EL (cell line): ENCODE measurements at regions not wholly inside any gene's neighbourhood (a gene's known extent, or its start where the extent isn't known, plus 50 kb on each side); places are given as distances from the start of the nearest gene placed in this dataset.
A peak's percentile ranks its signal among the peaks of the same experiment; 100 is the strongest.
"Not testable (repeated sequence)": the region's sequence is repeated elsewhere in the genome, so short reads cannot be mapped to it uniquely, and the experiment has no call there.

ENCODE experiments used
- DNase-seq: peaks from one replicate; pipeline ENCODE4 v3.0.0-alpha.2; 2016

DNA sequence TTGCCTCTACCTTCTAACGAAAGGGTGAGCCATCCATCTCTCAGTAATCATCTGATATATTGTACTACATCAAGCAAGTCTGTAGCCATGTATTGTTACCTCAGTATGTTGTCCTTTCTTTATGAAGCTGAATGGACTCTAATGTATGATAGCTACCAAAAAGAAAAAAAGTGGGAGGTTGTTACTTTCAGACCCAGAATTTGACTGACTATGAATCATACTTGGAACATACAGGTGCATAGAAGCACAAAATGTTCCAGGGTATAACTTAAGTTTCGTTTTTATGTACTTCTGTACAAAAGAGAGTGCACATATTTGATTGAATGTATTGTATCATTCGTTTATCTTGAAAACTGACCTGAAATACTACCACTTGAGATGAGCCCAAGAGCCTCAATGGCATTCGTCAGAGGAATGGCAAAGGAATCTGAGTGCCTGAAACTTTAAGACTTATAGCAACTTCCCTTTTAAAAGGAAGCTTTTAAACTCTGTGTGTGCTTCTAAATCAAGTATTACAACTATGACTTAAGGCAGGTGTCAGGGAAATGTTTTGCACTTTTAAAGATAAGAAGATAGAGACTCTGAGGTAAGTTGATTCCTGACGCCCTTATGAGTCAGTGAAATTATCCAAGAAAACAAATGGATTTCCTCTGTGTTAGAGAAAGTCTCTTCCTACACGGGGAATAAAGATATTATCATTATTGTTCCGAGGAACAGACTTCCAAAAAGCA, 951.5 kb downstream of the GALC start:
- no peak for DNase-seq

DNA sequence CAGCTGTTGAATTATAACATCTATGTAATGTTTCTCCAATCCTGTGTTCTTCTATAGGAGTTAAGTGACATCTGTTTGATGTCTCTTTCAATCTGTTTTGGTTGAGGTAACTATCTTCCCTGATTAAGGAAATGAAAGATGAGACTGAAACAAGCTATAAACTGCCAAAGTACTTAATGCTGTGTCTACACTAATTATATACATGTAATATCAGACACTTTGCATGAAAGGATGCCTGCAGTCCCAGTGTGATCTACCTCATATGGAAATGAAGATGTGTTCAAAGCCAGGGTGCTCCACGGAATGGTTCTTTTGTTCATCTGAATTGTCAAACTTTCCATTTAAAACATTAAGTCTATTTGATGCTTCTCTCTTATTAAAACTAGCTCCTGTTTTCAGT, 958.3 kb downstream of the GALC start:
- DNase-seq = no peak

DNA sequence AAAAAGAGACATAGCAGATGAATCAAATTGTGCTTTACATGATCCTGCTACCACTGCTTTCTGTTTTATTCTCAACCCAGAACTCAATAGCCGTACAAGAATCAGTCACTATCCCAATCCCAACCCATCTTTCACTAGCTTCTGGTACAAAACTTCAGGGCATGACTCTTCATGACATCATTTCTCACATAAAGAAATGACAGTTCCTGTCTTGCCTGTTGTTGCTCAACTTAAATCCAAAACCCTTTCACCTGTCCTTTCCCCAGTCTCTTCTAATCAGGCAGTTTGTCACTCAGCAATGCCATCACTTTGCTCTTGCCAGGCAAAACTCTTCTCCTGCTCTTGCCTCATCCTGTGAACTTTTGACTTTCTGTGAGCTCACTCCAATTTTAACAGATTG, 962.8 kb downstream of the GALC start:
- DNase-seq = no peak

DNA sequence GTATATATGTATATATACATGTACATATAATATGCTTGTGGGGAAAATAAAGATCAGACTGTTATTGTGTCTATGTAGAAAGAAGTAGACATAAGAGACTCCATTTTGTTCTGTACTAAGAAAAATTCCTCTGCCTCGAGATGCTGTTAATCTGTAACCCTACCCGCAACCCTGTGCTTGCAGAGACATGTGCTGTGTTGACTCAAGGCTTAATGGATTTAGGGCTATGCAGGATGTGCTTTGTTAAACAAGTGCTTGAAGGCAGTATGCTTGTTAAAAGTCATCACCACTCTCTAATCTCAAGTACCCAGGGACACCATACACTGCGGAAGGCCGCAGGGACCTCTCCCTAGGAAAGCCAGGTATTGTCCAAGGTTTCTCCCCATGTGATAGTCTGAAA, 972.9 kb downstream of the GALC start:
- not testable (repeated sequence) for DNase-seq

DNA sequence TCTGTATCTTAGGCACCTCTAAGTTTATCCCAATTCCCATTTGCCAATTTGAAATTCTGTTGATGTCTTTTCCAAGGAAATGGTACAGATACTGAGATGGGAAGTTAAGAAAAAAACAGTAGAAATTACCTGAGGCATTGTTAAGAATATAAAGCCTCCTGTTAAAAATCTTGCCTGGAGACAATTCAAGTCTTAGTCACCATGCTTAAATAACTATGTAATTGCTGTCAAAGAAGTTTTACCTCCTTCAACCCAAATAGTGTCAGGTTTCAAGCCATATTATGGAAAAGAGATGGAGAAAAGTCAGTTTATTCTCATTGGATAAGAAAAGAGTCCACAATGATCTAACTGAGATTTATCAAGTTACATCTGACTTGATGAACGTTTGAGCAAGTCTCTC, 974.7 kb downstream of the GALC start:
- DNase-seq = no peak

DNA sequence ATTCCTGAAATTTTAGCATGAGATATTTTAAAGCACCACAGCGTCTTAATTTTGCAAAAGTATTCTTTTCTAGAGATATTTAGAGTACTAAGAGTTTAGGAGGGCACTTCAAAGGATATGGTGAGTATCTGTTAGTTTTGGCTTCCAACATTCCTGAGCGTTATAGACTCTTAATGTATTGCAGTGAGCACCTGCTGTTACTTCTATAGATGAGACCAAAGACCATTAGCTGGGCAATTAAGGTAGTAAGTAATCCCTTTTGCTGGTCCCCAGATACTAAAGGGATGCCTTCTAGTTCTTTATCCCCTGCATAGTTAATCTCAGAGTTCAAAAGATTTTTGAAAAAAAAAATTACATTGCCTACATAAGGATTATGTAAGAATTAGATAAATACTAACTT, 975.6 kb downstream of the GALC start:
- no peak for DNase-seq

DNA sequence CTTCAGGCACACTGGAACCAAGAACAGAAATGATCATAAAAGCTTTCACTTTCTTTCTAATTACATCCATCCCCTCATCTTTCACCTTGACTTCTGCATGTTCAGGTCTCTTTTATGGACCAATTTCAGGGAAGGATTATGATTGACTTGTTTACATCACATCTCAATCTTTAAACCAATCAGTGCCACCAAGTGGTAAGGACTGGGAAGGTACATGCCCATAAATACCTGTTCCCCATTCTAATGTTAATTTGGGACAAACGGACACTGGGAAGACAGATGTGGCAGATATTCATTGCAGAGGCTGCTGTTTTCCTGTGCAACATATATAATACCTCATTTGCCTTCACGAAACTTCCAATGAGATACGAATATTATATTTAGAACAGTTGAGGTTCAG, 978.1 kb downstream of the GALC start:
- DNase-seq = no peak

DNA sequence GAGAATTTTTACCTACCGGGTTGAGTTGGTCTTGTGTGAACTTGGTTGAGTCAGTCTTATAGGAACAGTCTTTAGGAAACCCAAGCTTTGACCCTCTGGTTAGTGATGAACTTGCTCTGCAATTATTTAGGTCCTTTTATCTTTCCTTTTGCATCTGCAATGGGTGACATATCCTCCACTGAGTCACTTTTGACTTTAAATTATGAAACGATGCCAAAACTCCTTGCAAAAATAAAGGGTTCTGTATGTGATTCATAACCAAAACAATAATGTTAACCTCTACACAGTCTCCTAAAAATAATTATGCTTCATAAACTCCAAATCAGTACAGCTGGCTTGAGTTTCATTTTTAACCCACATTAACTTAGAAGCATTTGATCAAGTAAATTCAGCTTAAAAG, 979.4 kb downstream of the GALC start:
- peak; percentile 65 for DNase-seq

DNA sequence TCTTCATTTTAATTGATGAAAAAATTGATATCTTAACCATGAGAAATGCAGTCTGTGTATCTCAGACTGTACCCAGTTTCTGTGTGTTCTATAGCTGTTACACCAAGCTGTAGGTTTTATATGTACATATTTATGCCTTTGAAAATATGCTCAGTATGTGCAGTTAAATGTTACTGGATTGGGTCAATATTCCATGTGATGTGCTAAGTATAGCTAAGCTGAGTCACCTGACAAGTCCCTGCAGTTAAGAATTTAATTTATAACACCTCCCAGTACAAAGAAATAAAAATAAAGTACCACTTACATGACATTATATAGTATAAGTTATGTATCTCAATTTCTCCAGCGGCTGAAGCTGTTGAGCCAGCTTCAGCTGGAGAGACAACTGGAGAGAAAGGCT, 984.0 kb downstream of the GALC start:
- DNase-seq = no peak

DNA sequence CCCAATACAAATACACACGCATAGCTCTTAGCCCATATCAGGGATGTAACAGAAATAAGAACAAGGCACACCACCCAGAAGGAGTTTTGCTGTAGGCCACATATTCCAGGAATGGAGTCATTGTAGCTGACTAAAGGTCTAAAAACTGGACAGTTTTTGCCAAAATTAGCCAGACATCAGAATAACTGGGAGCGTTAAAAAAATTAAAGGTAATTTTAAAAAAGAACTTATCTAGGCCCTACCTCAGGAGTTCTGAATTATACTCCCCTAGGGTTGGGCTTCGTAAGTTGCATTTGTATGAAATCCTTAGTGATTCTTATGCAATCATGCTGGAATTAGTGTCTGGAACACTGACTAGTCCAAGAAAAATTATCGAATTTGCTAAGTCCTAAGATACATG, 987.7 kb downstream of the GALC start:
- peak; percentile 5 for DNase-seq

DNA sequence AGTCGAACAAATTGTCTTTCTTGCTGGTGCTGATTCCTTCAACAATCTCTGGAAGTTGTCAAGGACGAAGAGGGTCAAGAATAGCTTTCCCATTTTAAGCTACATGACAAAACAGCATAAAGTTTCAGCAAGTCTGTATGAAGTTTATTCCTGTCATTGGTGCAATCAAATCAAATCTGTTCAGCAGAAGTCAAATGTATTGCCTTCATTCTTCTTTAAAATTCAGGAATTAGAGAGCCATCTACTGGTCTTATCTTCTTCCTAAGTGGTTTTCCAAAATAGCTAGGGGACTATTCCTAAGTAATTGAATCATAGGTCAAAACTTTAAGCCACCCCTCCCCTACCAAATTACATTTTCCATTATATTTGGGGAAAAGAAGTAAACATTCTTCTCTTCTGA, 990.2 kb downstream of the GALC start:
- DNase-seq = no peak

DNA sequence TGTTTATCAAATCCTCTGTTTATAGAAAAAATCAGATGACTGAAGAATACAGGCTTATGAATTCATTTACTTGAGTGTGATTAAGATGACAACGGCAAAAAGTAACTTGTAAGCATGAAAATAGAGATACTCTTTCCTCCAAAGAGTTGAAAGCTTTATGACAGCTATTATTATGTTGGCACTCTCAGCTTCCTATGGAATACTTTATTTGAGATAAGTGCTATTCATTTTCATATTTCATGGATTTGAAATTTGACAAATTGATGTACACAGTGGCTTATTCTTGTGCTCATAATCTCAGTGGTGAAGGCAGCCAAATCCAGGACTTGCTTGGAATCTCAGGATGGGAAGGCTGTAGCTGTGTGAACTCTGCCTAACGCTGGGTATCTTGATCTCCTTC, 991.6 kb downstream of the GALC start:
- DNase-seq = no peak

DNA sequence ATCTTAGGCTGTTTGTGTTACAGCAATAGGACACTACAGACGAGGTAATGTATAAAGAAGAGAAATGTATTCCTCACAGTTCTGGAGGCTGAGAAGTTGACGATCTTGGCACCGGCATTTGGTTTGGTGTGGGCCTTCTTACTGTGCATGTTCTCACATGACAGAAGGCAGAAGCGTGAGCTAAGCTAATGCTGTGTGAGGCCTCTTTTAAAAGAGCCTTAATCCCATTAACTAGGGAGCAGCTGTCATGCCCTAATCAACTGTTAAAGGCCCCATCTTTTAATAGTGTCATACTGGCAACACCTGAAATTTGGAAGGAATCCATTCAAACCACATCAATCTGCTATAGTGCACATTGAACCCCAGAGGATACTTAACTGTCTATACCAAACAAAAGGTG, 992.9 kb downstream of the GALC start:
- DNase-seq = no peak

DNA sequence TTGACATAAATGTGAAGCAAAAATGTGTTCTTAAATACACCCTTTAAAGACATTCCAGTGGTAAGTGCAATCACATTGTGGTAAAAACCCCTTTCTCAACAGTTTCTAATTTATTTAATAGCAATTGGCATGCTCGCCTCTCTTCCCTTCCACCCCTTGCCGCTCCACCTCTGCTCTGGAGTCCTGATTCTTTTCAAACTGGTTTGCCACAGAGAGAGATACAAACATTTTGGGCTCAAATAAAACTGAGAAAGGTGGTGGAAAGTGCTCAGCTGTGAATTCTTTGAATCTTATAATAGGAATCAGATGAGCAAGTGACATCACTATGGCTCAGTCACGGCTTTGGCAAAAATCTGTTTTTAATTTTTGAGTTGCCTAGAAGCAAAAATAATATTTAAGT, 993.9 kb downstream of the GALC start:
- DNase-seq = peak; percentile 5

DNA sequence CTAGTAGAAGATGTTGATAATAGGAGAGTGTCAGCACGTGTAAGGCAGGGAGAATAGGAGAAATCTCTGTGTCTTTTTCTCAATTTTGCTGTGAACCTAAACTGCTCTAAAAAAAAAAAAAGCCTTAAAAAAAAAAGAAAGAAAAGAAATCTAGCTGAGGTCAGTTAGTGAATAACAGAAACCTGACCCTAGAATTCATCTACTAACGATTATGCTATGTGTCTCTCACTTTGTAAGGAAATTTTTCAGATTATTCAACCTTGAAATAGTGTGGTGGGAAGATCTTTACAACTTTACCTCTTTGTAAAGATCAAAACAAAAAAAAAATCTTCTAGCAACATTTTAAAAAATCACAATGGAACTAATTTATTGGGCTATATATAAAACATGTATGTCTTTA, 995.7 kb downstream of the GALC start:
- peak; percentile 7 for DNase-seq

DNA sequence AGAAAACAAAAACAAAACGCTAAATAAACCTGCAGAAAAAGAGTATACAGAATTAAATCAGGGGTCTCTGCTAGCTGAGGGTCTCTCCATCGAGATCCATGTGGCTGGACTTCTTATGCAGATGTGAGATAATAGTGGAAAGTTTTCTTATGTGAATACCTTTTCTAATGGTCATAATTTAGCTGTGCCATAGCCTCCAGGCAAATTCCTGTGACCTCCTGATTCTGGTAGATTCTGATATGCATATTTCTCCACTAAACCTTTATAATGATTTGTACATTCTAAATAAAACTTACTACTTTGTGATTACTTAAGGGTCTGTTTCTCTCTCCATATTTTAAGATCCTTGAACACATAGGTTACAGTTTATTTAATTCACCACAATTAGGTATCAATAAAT, 1002.6 kb downstream of the GALC start:
- peak; percentile 28 for DNase-seq

DNA sequence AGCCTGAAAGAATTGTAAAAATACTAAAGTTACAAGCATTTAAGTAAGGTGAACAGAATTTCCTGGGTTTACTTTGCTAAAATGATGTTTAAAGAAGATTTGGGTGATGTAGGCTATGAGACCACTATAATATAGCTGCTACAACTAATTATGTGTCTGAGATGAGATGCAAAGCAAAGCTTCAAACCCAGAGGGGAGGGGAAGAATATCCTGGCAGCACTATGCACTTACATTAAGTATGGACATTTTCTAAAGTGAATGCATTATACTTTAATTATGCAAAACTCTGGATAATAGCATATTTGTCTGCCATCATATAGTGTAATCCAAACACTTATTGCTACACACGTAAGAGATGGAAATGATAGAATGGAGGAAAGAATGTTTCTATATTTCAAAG, 1003.7 kb downstream of the GALC start:
- no peak for DNase-seq

DNA sequence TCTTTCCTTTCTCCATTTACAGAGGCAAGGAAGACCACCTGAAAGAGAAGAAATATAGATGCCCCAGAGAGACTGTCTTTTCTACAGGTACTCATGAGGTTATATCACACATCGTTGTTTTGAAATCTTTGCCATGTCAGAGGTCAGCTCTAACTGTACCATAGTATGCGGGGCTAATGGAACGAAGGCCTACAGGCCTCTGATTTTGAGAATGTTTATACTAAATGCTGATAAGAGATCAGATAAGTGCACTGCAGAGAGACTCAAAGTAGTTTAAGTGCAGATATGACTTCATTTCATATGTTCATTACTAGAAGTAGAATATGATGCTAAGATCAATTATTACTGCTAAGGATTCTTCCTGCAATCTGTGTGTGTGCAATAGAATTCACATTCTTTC, 1005.0 kb downstream of the GALC start:
- no peak for DNase-seq

DNA sequence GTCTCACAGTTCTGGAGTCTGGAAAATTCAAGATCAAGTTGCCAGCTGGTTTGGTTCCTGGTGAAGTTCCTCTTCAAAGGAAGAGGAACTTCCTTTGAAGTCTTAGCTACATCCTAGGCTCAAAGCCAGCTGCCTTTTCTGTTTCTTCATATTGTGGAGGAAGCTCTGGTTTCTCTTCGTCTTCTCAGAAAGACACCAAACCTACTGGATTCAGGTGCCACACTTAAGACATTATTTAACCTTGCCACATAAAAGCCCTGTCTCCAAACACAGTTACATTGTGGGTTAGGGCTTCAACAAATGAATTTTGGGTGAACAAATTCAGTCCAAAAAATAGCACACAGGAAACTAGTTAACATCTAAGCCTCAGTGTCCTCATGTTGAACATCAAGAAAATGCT, 1019.8 kb downstream of the GALC start:
- no peak for DNase-seq

DNA sequence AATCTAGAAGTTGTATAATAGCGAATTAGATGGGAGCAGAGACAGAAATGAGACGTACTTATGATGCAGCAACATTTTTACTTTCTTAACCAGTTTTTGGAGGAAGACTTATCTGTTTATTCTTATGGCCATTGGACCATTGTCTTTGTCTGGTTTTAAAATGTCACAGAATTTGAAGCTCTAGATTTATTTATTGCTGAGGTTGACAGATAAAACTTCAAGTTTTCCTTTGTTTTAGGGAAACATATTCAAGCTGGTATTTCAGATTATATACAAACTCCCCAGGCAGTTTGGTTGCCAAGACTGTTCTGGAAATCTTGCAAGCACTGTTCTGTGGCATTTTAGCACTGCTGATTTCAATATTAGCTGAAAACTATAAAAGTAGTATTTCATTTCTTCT, 1021.7 kb downstream of the GALC start:
- DNase-seq = no peak

DNA sequence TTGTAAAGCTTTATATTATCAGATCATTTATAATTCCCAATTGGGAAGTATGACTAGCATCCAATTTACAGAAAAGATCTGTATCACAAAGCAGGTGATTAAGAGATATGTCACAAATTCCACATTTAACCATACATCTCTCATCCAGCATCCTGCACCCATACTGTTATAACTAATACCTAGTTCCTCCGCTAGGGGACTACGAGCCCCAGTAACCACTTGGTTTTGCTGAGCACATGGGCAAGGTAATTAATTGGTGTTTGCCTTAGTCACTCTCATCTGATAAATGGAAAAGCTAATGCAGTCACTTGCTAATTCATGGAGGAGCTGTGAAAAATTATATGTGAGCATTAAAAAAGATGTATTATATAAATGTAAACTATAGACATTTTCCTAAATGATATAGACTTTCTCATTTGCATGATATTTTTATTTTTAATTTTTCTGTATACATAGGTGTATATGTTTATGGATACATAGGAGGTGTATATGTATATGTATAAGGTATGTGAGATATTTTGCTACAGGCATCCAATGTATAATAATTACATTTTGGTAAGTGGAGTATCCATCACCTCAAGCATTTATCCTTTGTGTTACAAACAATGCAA, 1031.8 kb downstream of the GALC start:
- peak; percentile 3 for DNase-seq

DNA sequence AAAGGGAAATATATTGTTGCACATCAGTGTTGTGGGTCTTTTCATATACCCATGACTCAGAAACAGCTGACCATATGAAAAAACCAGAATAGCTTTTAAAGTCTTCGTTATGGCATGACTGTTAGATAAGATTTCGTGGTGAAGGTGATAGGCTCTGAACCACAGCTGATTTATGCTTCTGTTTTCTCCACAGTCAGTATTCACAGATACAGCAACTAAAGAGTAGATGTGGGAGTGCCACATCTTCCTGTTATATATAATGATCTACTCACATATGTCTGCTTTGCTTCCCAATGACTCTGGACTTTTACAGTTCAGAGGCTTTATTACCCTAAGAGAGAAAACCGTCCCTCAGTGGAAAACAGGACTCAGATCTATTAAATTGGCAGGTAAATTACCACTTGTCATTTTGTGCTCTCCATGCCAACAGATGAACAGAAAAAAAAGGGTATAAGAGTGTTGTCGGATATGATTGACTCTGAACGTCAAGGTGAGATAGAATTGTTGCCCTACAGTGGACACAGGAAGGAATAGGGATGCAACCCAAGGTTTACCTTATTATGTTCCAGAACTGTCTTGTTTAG, 1037.1 kb downstream of the GALC start:
- no peak for DNase-seq

DNA sequence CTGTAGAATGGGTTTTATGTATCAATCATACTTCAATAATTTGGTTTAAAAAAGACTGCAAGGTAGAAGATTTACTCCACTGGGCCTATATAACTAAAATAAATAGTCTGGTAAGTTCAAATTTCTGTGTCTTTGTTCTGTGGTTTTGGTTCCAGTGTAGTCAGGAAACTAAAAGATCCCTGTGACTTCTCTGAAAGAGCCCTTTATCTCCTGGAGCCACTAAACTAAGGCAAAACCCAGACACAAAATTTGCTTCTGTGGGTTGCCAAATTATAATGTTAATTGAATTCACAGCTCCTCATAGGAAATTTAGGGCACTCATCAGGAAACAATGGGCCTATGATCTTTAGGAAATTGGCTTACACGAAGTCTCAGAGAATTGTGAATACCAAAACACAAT, 1038.4 kb downstream of the GALC start:
- DNase-seq = no peak

DNA sequence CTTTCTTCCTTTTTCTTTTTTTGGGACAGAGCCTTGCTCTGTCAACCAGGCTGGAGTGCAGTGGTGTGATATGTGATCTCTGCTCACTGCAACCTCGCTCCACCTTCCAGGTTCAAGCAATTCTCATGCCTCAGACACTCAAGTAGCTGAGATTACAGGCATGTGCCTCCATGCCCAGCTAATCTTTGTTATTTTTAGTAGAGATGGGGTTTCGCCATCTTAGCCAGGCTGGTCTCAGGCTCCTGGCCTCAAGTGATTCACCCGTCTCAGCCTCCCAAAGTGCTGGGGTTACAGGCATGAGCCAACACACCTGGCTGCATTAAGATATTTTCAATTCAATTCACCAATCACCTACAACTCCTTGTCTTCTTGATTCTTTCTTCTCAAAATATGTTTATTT, 1046.5 kb downstream of the GALC start:
- no peak for DNase-seq

DNA sequence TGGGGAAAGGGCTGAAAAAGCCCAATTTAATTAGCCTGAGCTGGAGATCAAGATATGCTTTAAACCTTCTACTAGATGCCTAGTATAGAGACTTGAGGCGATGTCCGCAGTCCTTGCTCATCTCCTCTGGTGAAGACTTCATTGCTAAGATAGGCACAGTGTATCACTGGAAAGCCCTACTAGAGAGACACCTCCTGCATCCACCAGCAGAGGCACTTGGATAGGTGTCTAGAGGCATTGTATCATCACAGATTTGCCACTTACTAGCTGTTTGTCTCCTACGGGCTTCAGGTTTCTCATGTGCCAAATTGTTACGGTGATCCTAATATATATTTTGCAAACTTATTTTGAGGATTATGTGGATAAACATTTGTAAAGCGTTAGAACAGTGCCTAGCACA, 1048.5 kb downstream of the GALC start:
- no peak for DNase-seq
